H1 (cell line): ENCODE measurements at regions not wholly inside any gene's neighbourhood (a gene's known extent, or its start where the extent isn't known, plus 50 kb on each side); places are given as distances from the start of the nearest gene placed in this dataset.
A peak's percentile ranks its signal among the peaks of the same experiment; 100 is the strongest.

ENCODE experiments used
- CTCF ChIA-PET: fragments of 300-600 bp; sonication (Branson Sonifier 250); formaldehyde crosslinking; loops from one replicate; lab custom pipeline; 2021; ENCODE audit not compliant: partially characterized antibody; lab: Charles Lee
- POLR2A ChIA-PET: fragments of 300-600 bp; sonication (Branson Sonifier 250); formaldehyde crosslinking; loops from one replicate; lab custom pipeline; 2021; ENCODE audit warnings: inconsistent platforms; ENCODE audit not compliant: partially characterized antibody; lab: Charles Lee
- DNase-seq, 2 experiments: peaks; one replicate each; pipeline versions ENCODE4 v3.0.0 to v3.0.0-alpha.2; 2010 to 2022; ENCODE audit warnings: low spot score in 2 of 2, low read depth in 1 of 2, mixed read lengths in 1 of 2
- FAIRE-seq: peaks from 2 replicates; lab custom pipeline; 2011; peaks lifted over from hg19 to GRCh38; lab: Jason Lieb, UNC
- H2AFZ ChIP-seq: 2 replicates; pipeline ENCODE4 v1.8.1; 2012; ENCODE audit warnings: low read length, inconsistent platforms
- H2AK5ac ChIP-seq: 2 replicates; pipeline ENCODE4 v1.6.1; 2013; ENCODE audit warnings: low read depth, low read length
- H2BK120ac ChIP-seq: replicated peaks from 2 replicates; pipeline ENCODE3; 2013; ENCODE audit warnings: low read depth, low read length, inconsistent platforms
- H2BK12ac ChIP-seq: 2 replicates; pipeline ENCODE4 v1.6.1; 2013; ENCODE audit warnings: low read depth, low read length
- H2BK15ac ChIP-seq: 2 replicates; pipeline ENCODE4 v1.6.1; 2013; ENCODE audit warnings: low read length
- H2BK20ac ChIP-seq: 2 replicates; pipeline ENCODE4 v1.6.1; 2013; ENCODE audit warnings: low read length
- H2BK5ac ChIP-seq: 2 replicates; pipeline ENCODE4 v1.6.1; 2013; ENCODE audit warnings: low read depth, low read length
- H3K14ac ChIP-seq: 2 replicates; pipeline ENCODE4 v1.6.1; 2013; ENCODE audit warnings: inconsistent platforms; ENCODE audit not compliant: insufficient read length
- H3K18ac ChIP-seq: 2 replicates; pipeline ENCODE4 v1.6.1; 2013; ENCODE audit warnings: low read length; ENCODE audit errors: extremely low read depth
- H3K23ac ChIP-seq: 2 replicates; pipeline ENCODE4 v1.6.1; 2013; ENCODE audit warnings: inconsistent platforms; ENCODE audit not compliant: insufficient read length
- H3K23me2 ChIP-seq: 2 replicates; pipeline ENCODE4 v1.6.1; 2013; ENCODE audit warnings: low read depth, low read length
- H3K27ac ChIP-seq: 2 replicates; pipeline ENCODE4 v1.6.1; 2011; ENCODE audit warnings: low read depth, low read length, inconsistent platforms
- H3K27me3 ChIP-seq, 4 experiments: replicated peaks in 1 of 4; 1 replicate in 1 of 4; 2 replicates in 3 of 4; pipeline versions ENCODE4 v1.6.1 to v1.8.1; 2011 to 2013; ENCODE audit warnings: low read length in 3 of 4, mild to moderate bottlenecking in 3 of 4, inconsistent platforms in 2 of 4, mixed read lengths in 2 of 4, moderate library complexity in 1 of 4; ENCODE audit not compliant: control insufficient read depth in 3 of 4, insufficient read depth in 3 of 4; ENCODE audit errors: extremely low read depth in 1 of 4
- H3K36me3 ChIP-seq, 4 experiments: 2 replicates each; pipeline versions ENCODE4 v1.6.1 to v1.8.1; 2011 to 2013; ENCODE audit warnings: mild to moderate bottlenecking in 4 of 4, low read length in 3 of 4, moderate library complexity in 2 of 4, control low read depth in 1 of 4, inconsistent platforms in 1 of 4; ENCODE audit not compliant: insufficient read depth in 4 of 4, control insufficient read depth in 2 of 4
- H3K4ac ChIP-seq: replicated peaks from 2 replicates; pipeline ENCODE3; 2013; ENCODE audit warnings: low read length, low read depth, mixed read lengths, inconsistent platforms; ENCODE audit not compliant: insufficient read length
- H3K4me1 ChIP-seq, 4 experiments: replicated peaks in 1 of 4; 1 replicate in 1 of 4; 2 replicates in 3 of 4; pipeline versions ENCODE4 v1.6.1 to v1.8.1; 2011 to 2013; ENCODE audit warnings: low read length in 3 of 4, inconsistent platforms in 2 of 4, mixed read lengths in 1 of 4; ENCODE audit not compliant: insufficient read depth in 4 of 4, control insufficient read depth in 3 of 4
- H3K4me2 ChIP-seq, 2 experiments: 2 replicates each; pipeline versions ENCODE4 v1.6.1 to v1.8.1; 2011 to 2013; ENCODE audit warnings: low read depth in 2 of 2, low read length in 2 of 2, control low read depth in 1 of 2, inconsistent platforms in 1 of 2, mild to moderate bottlenecking in 1 of 2; ENCODE audit not compliant: insufficient read depth in 1 of 2
- H3K4me3 ChIP-seq, 4 experiments: fragments of 200-600, 300-600 bp in 1 of 4; sonication (generic), shearing (Covaris generic), sonication (Bioruptor Twin) in 1 of 4; 2 replicates each; pipeline versions ENCODE4 v1.5.1 to v1.8.1; 2011 to 2016; ENCODE audit warnings: low read length in 4 of 4, low read depth in 3 of 4, control low read depth in 2 of 4, inconsistent platforms in 2 of 4, mild to moderate bottlenecking in 2 of 4, mixed read lengths in 1 of 4, moderate library complexity in 1 of 4; ENCODE audit not compliant: insufficient read depth in 2 of 4; ENCODE audit errors: extremely low read depth in 1 of 4
- H3K56ac ChIP-seq: replicated peaks from 2 replicates; pipeline ENCODE3; 2013; ENCODE audit warnings: low read depth, mild to moderate bottlenecking, mixed read lengths, low read length, inconsistent platforms; ENCODE audit not compliant: insufficient read length
- H3K79me1 ChIP-seq: 2 replicates; pipeline ENCODE4 v1.6.1; 2013; ENCODE audit warnings: low read depth, low read length, control low read depth
- H3K79me2 ChIP-seq, 2 experiments: 2 replicates each; pipeline versions ENCODE4 v1.6.1 to v1.8.1; 2012 to 2013; ENCODE audit warnings: low read length in 2 of 2, mild to moderate bottlenecking in 2 of 2, inconsistent platforms in 1 of 2; ENCODE audit not compliant: insufficient read depth in 2 of 2, control insufficient read depth in 1 of 2
- H3K9ac ChIP-seq, 4 experiments: replicated peaks in 1 of 4; 1 replicate in 1 of 4; 2 replicates in 3 of 4; pipeline versions ENCODE4 v1.6.1 to v1.8.1; 2011 to 2013; ENCODE audit warnings: low read depth in 3 of 4, low read length in 3 of 4, control low read depth in 2 of 4, mild to moderate bottlenecking in 2 of 4, moderate library complexity in 2 of 4, inconsistent platforms in 1 of 4; ENCODE audit errors: extremely low read depth in 1 of 4
- H3K9me3 ChIP-seq, 2 experiments: 2 replicates each; pipeline versions ENCODE4 v1.6.1 to v1.8.1; 2012 to 2013; ENCODE audit warnings: mild to moderate bottlenecking in 2 of 2, moderate library complexity in 2 of 2, control low read depth in 1 of 2, inconsistent platforms in 1 of 2, low read depth in 1 of 2, low read length in 1 of 2, mixed read lengths in 1 of 2; ENCODE audit not compliant: insufficient read depth in 2 of 2
- H4K20me1 ChIP-seq, 2 experiments: replicated peaks in 1 of 2; 2 replicates each; pipeline versions ENCODE3 to v1.8.1; 2011 to 2013; ENCODE audit warnings: inconsistent platforms in 2 of 2, low read length in 2 of 2, mild to moderate bottlenecking in 1 of 2; ENCODE audit not compliant: insufficient read depth in 2 of 2, control insufficient read depth in 1 of 2
- H4K5ac ChIP-seq: 2 replicates; pipeline ENCODE4 v1.6.1; 2013; ENCODE audit warnings: low read length, low read depth, mixed read lengths, inconsistent platforms; ENCODE audit not compliant: insufficient read length
- H4K8ac ChIP-seq: 2 replicates; pipeline ENCODE4 v1.8.0; 2013; ENCODE audit warnings: mild to moderate bottlenecking, moderate library complexity, low read length, inconsistent platforms; ENCODE audit not compliant: insufficient read depth; ENCODE audit errors: extremely low read depth
- H4K91ac ChIP-seq: replicated peaks from 2 replicates; pipeline ENCODE3; 2013; ENCODE audit warnings: low read length, mixed read lengths, inconsistent platforms; ENCODE audit not compliant: insufficient read length
- HDAC2 ChIP-seq, 2 experiments: fragments of 300-600 bp in 1 of 2; sonication (generic) in 1 of 2; IDR thresholded peaks; 2 replicates each; pipeline ENCODE4 v1.6.1; 2011 to 2012; ENCODE audit warnings: low read depth in 2 of 2, low read length in 2 of 2, mild to moderate bottlenecking in 2 of 2, moderate library complexity in 2 of 2, borderline replicate concordance in 1 of 2, inconsistent platforms in 1 of 2
- PHF8 ChIP-seq: fragments of 200-600 bp; sonication (generic); conservative IDR thresholded peaks from 2 replicates; pipeline ENCODE4 v1.7.1; 2012; ENCODE audit warnings: low read depth, mild to moderate bottlenecking, inconsistent platforms, low read length, moderate library complexity
- POLR2A ChIP-seq, 2 experiments: IDR thresholded peaks; 1 replicate in 1 of 2; 2 replicates in 1 of 2; pipeline ENCODE4 v1.6.1; 2011; ENCODE audit warnings: low read depth in 2 of 2, low read length in 2 of 2, mild to moderate bottlenecking in 2 of 2; ENCODE audit errors: control extremely low read depth in 1 of 2
- WGBS, 2 experiments: shearing (Covaris generic) in 1 of 2; methylation state at CpG; one replicate each; pipeline versions ENCODE4 v1.1.6 to v1.1.7; 2013 to 2015; ENCODE audit warnings: low lambda C conversion rate in 2 of 2, mixed read lengths in 2 of 2, inconsistent platforms in 1 of 2, low coverage in 1 of 2, missing lambda C conversion rate in 1 of 2; ENCODE audit not compliant: insufficient replicate concordance in 2 of 2, insufficient coverage in 1 of 2, insufficient read length in 1 of 2; ENCODE audit errors: extremely low coverage in 1 of 2, missing lambda C conversion rate in 1 of 2; 5-methylcytosine and 5-hydroxymethylcytosine counted together

DNA sequence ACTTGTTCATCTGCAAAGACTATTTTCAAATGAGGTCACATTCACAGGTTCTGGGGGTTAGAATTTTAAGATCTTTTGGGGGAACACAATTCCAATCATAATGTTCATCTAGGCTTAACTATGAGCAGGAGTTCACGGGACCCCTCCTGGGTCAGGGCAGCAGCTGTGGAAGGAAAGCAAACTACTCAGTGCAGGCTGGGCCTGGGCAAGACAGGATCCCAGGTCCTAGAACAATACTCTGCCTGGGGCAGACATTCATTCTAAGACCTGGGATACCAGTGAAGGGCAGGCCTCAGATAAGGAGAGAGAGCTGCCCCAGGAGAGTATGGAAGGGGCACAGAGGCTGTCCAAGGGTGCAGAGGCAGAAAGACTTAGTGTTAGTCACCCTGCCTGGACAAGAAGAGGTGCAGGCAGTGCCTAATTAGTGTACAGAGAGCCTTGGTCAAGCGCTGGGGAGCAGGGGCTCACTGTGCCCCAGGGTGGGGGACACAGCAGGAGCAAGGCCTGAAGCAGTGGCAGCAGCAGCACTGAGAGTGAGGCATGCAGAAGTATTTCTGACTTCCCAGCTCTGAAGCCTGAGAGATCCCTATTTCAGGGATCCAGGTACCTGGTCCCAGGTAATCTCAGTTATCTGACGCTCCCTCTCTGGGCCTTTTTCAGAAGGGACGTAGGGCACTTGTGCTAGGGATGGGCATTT lies 123.0 kb upstream of the MAMLD1 start:
- H2AK5ac ChIP-seq: no peak overlapping the region
- no peaks in the 10 kb centered on the region; a peak in 1 of 7 replicates for H3K4me1 ChIP-seq
- H3K9me3 ChIP-seq: no peaks in the 10 kb centered on the region
- no peak overlapping the region for H3K4me3 ChIP-seq
- no peak overlapping the region for H2BK15ac ChIP-seq
- ChIA-PET POLR2A (no interaction called here), CTCF (no interaction called here)
- DNase-seq (peak in 1 of 2 experiments; percentile 8), FAIRE-seq (no peak)
- no peak overlapping the region for H4K5ac ChIP-seq
- no peak overlapping the region for H4K8ac ChIP-seq
- no peak overlapping the region for H2BK12ac ChIP-seq
- H2BK120ac ChIP-seq: no peak overlapping the region
- no peak overlapping the region for H3K23ac ChIP-seq
- H3K27me3 ChIP-seq: no peaks in the 10 kb centered on the region
- no peak overlapping the region for H3K27ac ChIP-seq
- H2AFZ ChIP-seq: no peak overlapping the region
- peaks cover 0 to 2% of the 10 kb centered on the region in 2 experiments for H4K20me1 ChIP-seq
- no peak overlapping the region for H3K4me2 ChIP-seq
- no peak overlapping the region for H2BK5ac ChIP-seq
- 0 out of 2 replicates have a peak, but pooled peaks cover 2% of the 10 kb centered on the region for H3K23me2 ChIP-seq
- 93% methylated on average over 3 of the region's 4 CpGs; no CpG with 5 or more reads in 1 of the 2 experiments for WGBS, 2 experiments
- no peak overlapping the region for H4K91ac ChIP-seq
- no peak overlapping the region for H2BK20ac ChIP-seq
- no peaks in the 10 kb centered on the region for H3K79me1 ChIP-seq
- TF ChIP-seq PHF8 (no peak), POLR2A (IDR thresholded peaks at IDR 0.05; ENCODE audit: control extremely low read depth in 1 of 2, low read depth in 2 of 2, low read length in 2 of 2) (no peak), HDAC2 (IDR thresholded peaks at IDR 0.05; ENCODE audit: borderline replicate concordance in 1 of 2, low read depth in 2 of 2, low read length in 2 of 2) (no peak)
- no peak overlapping the region for H3K4ac ChIP-seq
- no peak overlapping the region for H3K14ac ChIP-seq
- H3K36me3 ChIP-seq: no peaks in the 10 kb centered on the region
- no peak overlapping the region for H3K9ac ChIP-seq
- no peaks in the 10 kb centered on the region for H3K79me2 ChIP-seq
- H3K18ac ChIP-seq: no peak overlapping the region
- H3K56ac ChIP-seq: no peak overlapping the region
